Muscle of leg (tissue), 3 donors: ENCODE measurements at regions not wholly inside any gene's neighbourhood (a gene's known extent, or its start where the extent isn't known, plus 50 kb on each side); places are given as distances from the start of the nearest gene placed in this dataset.

ENCODE experiments used
- DNase-seq: peaks from one replicate; pipeline ENCODE4 v3.0.0; 2013
- H3K27ac ChIP-seq: one replicate; pipeline ENCODE4 v1.5.1; 2013; ENCODE audit warnings: mild to moderate bottlenecking, low read length, control low read depth
- H3K27me3 ChIP-seq: one replicate; pipeline ENCODE4 v1.6.1; 2013; ENCODE audit warnings: low read length; ENCODE audit not compliant: control insufficient read depth, insufficient read depth
- H3K36me3 ChIP-seq: one replicate; pipeline ENCODE4 v1.6.1; 2013; ENCODE audit warnings: low read length; ENCODE audit not compliant: control insufficient read depth, insufficient read depth
- H3K4me1 ChIP-seq: one replicate; pipeline ENCODE4 v1.6.1; 2013; ENCODE audit warnings: low read length; ENCODE audit not compliant: control insufficient read depth, insufficient read depth
- H3K4me3 ChIP-seq: one replicate; pipeline ENCODE4 v1.5.1; 2013; ENCODE audit warnings: low read length, control low read depth
- H3K9me3 ChIP-seq: replicated peaks from 2 replicates; pipeline ENCODE4 v1.6.1; 2013; ENCODE audit warnings: low read depth, low read length; ENCODE audit not compliant: control insufficient read depth
- WGBS: methylation state at CpG from one replicate; pipeline ENCODE4 v1.1.5; 2013; ENCODE audit warnings: missing lambda C conversion rate; ENCODE audit not compliant: insufficient coverage; 5-methylcytosine and 5-hydroxymethylcytosine counted together

- Histone ChIP-seq H3K9me3 (no peaks in the 10 kb centered on the region), H3K27me3 (no peaks in the 10 kb centered on the region), H3K27ac (no peak overlapping the region), H3K36me3 (no peaks in the 10 kb centered on the region), H3K4me1 (no peaks in the 10 kb centered on the region), H3K4me3 (no peak overlapping the region)
- WGBS, result no CpG with 5 or more reads among the region's 1 CpG
- DNase-seq, result no peak
Observed at GRCh38 chr3:164132878-164133277, 945.4 kb downstream of the SI start.

GRCh38 chr3:164113371-164114332 lies 964.6 kb downstream of the SI start:
- Histone ChIP-seq H3K9me3 (peaks cover 12% of the 10 kb centered on the region), H3K27me3 (no peaks in the 10 kb centered on the region), H3K27ac (no peak overlapping the region), H3K36me3 (no peaks in the 10 kb centered on the region), H3K4me3 (no peak overlapping the region), H3K4me1 (no peaks in the 10 kb centered on the region)
- 81% methylated on average over 6 of the region's 8 CpGs for WGBS
- no peak for DNase-seq

GRCh38 chr3:164096352-164096751 lies 981.9 kb downstream of the SI start:
- no peaks in the 10 kb centered on the region for H3K36me3 ChIP-seq
- H3K27ac ChIP-seq, result no peak overlapping the region
- peaks cover 2% of the 10 kb centered on the region for H3K9me3 ChIP-seq
- H3K4me1 ChIP-seq, result no peaks in the 10 kb centered on the region
- no peak for DNase-seq
- H3K4me3 ChIP-seq, result no peak overlapping the region
- no peaks in the 10 kb centered on the region for H3K27me3 ChIP-seq

GRCh38 chr3:164095949-164096348 lies 982.3 kb downstream of the SI start:
- no CpG with 5 or more reads among the region's 2 CpGs for WGBS
- H3K9me3 ChIP-seq, result peaks cover 4% of the 10 kb centered on the region
- no peaks in the 10 kb centered on the region for H3K4me1 ChIP-seq
- no peak overlapping the region for H3K4me3 ChIP-seq
- no peaks in the 10 kb centered on the region for H3K27me3 ChIP-seq
- no peaks in the 10 kb centered on the region for H3K36me3 ChIP-seq
- no peak overlapping the region for H3K27ac ChIP-seq
- DNase-seq, result no peak

GRCh38 chr3:164095279-164095678 lies 983.0 kb downstream of the SI start:
- Histone ChIP-seq H3K27me3 (no peaks in the 10 kb centered on the region), H3K4me1 (no peaks in the 10 kb centered on the region), H3K4me3 (no peak overlapping the region), H3K9me3 (peaks cover 4% of the 10 kb centered on the region), H3K27ac (no peak overlapping the region), H3K36me3 (no peaks in the 10 kb centered on the region)
- WGBS, result no CpG with 5 or more reads among the region's 3 CpGs
- DNase-seq, result no peak

- Histone ChIP-seq H3K4me1 (no peaks in the 10 kb centered on the region), H3K36me3 (no peaks in the 10 kb centered on the region), H3K9me3 (peaks cover 4% of the 10 kb centered on the region), H3K27me3 (no peaks in the 10 kb centered on the region), H3K27ac (no peak overlapping the region), H3K4me3 (no peak overlapping the region)
- no peak for DNase-seq
- no CpG with 5 or more reads among the region's 1 CpG for WGBS
Observed at GRCh38 chr3:164094546-164094945, 983.8 kb downstream of the SI start.

GRCh38 chr3:164080208-164080607 lies 998.1 kb downstream of the SI start:
- no peaks in the 10 kb centered on the region for H3K36me3 ChIP-seq
- H3K4me3 ChIP-seq, result no peak overlapping the region
- no peak for DNase-seq
- H3K9me3 ChIP-seq, result peaks cover 4% of the 10 kb centered on the region
- no peaks in the 10 kb centered on the region for H3K27me3 ChIP-seq
- H3K4me1 ChIP-seq, result no peaks in the 10 kb centered on the region
- 100% methylated on average over 1 of the region's 2 CpGs for WGBS
- H3K27ac ChIP-seq, result no peak overlapping the region

- Histone ChIP-seq H3K4me1 (no peaks in the 10 kb centered on the region), H3K27ac (no peak overlapping the region), H3K36me3 (no peaks in the 10 kb centered on the region), H3K4me3 (no peak overlapping the region), H3K27me3 (no peaks in the 10 kb centered on the region), H3K9me3 (peaks cover 10% of the 10 kb centered on the region)
- no peak for DNase-seq
- 55% methylated on average over 1 of the region's 1 CpG for WGBS
Observed at GRCh38 chr3:164064298-164064697, 1014.0 kb downstream of the SI start.

- Histone ChIP-seq H3K4me3 (no peak overlapping the region), H3K36me3 (no peaks in the 10 kb centered on the region), H3K27me3 (no peaks in the 10 kb centered on the region), H3K9me3 (peaks cover 5% of the 10 kb centered on the region), H3K4me1 (no peaks in the 10 kb centered on the region), H3K27ac (no peak overlapping the region)
- no CpG with 5 or more reads among the region's 1 CpG for WGBS
- DNase-seq, result no peak
Observed at GRCh38 chr3:164060923-164061322, 1017.4 kb downstream of the SI start.

GRCh38 chr3:164049847-164050246 lies 1028.4 kb downstream of the SI start:
- no peaks in the 10 kb centered on the region for H3K9me3 ChIP-seq
- no peaks in the 10 kb centered on the region for H3K36me3 ChIP-seq
- no peak overlapping the region for H3K4me3 ChIP-seq
- DNase-seq, result no peak
- H3K4me1 ChIP-seq, result no peaks in the 10 kb centered on the region
- no peak overlapping the region for H3K27ac ChIP-seq
- no peaks in the 10 kb centered on the region for H3K27me3 ChIP-seq
- WGBS, result no CpG with 5 or more reads among the region's 1 CpG
